ENCODE measurements at regions not wholly inside any gene's neighbourhood (a gene's known extent, or its start where the extent isn't known, plus 50 kb on each side); places are given as distances from the start of the nearest gene placed in this dataset.

- intact Hi-C loops (cut with DNase I, micrococcal nuclease) = no loop called here
- no peak overlapping the region for H3K27ac Mint-ChIP-seq
- no peaks in the 10 kb centered on the region for H3K9me3 Mint-ChIP-seq (ENCODE audit: low read depth)
- DNase-seq (no peak), ATAC-seq (no peak)
- CTCF ChIA-PET = no interaction called here
- no peak overlapping the region for H3K4me3 Mint-ChIP-seq
- no peaks in the 10 kb centered on the region for H3K36me3 Mint-ChIP-seq (ENCODE audit: low read depth)
- POLR2A ChIA-PET = no interaction called here
- H3K27me3 Mint-ChIP-seq = no peaks in the 10 kb centered on the region
- no peaks in the 10 kb centered on the region for H3K4me1 Mint-ChIP-seq
Observed at GRCh38 chr17:72287586-72287985, 166.8 kb downstream of the SOX9 start.

GRCh38 chr17:72294487-72294893 is 173.7 kb downstream of the SOX9 start:
- no peaks in the 10 kb centered on the region for H3K27me3 Mint-ChIP-seq
- DNase-seq = no peak
- H3K9me3 Mint-ChIP-seq (ENCODE audit: low read depth) = no peaks in the 10 kb centered on the region
- intact Hi-C loops (cut with DNase I, micrococcal nuclease) = no loop called here
- H3K4me3 Mint-ChIP-seq = no peak overlapping the region
- ChIA-PET CTCF (no interaction called here), POLR2A (no interaction called here)
- H3K36me3 Mint-ChIP-seq (ENCODE audit: low read depth) = no peaks in the 10 kb centered on the region
- no peak overlapping the region for H3K27ac Mint-ChIP-seq
- no peak for ATAC-seq
- no peaks in the 10 kb centered on the region for H3K4me1 Mint-ChIP-seq

GRCh38 chr17:72295916-72296315 is 175.1 kb downstream of the SOX9 start:
- intact Hi-C loops (cut with DNase I, micrococcal nuclease) = no loop called here
- no peaks in the 10 kb centered on the region for H3K27me3 Mint-ChIP-seq
- POLR2A ChIA-PET = no interaction called here
- no peak for DNase-seq
- H3K4me3 Mint-ChIP-seq = no peak overlapping the region
- H3K36me3 Mint-ChIP-seq (ENCODE audit: low read depth) = no peaks in the 10 kb centered on the region
- H3K9me3 Mint-ChIP-seq (ENCODE audit: low read depth) = no peaks in the 10 kb centered on the region
- no peak for ATAC-seq
- no peak overlapping the region for H3K27ac Mint-ChIP-seq
- H3K4me1 Mint-ChIP-seq = no peaks in the 10 kb centered on the region
- CTCF ChIA-PET = interaction anchor here (0.7 kb wide), 2 partner anchors 10 to 21 kb away, joined by 3 to 5 read pairs; no protein-coding TSS in a partner anchor

GRCh38 chr17:72296456-72296855 is 175.6 kb downstream of the SOX9 start:
- Mint-ChIP-seq H3K4me1 (no peaks in the 10 kb centered on the region), H3K9me3 (ENCODE audit: low read depth) (no peaks in the 10 kb centered on the region), H3K36me3 (ENCODE audit: low read depth) (no peaks in the 10 kb centered on the region), H3K4me3 (no peak overlapping the region), H3K27ac (no peak overlapping the region), H3K27me3 (no peaks in the 10 kb centered on the region)
- POLR2A ChIA-PET = no interaction called here
- CTCF ChIA-PET = interaction anchor here (0.7 kb wide), 1 partner anchor 278 kb away, joined by 3 read pairs; no protein-coding TSS in a partner anchor
- DNase-seq (no peak), ATAC-seq (no peak)
- intact Hi-C loops (cut with DNase I, micrococcal nuclease) = no loop called here

GRCh38 chr17:72297326-72298115 is 176.7 kb downstream of the SOX9 start:
- H3K4me1 Mint-ChIP-seq = no peaks in the 10 kb centered on the region
- no peaks in the 10 kb centered on the region for H3K27me3 Mint-ChIP-seq
- DNase-seq = no peak
- ChIA-PET POLR2A (no interaction called here), CTCF (no interaction called here)
- no peak overlapping the region for H3K27ac Mint-ChIP-seq
- intact Hi-C loops (cut with DNase I, micrococcal nuclease) = no loop called here
- ATAC-seq = no peak
- no peak overlapping the region for H3K4me3 Mint-ChIP-seq
- no peaks in the 10 kb centered on the region for H3K9me3 Mint-ChIP-seq (ENCODE audit: low read depth)
- H3K36me3 Mint-ChIP-seq (ENCODE audit: low read depth) = no peaks in the 10 kb centered on the region

- H3K36me3 Mint-ChIP-seq (ENCODE audit: low read depth) = no peaks in the 10 kb centered on the region
- no peaks in the 10 kb centered on the region for H3K4me1 Mint-ChIP-seq
- no peaks in the 10 kb centered on the region for H3K27me3 Mint-ChIP-seq
- intact Hi-C loops (cut with DNase I, micrococcal nuclease) = no loop called here
- ChIA-PET POLR2A (no interaction called here), CTCF (interaction anchor here (0.6 to 0.7 kb wide), 2 partner anchors 15 to 199 kb away, joined by 3 to 4 read pairs; no protein-coding TSS in a partner anchor)
- no peak overlapping the region for H3K4me3 Mint-ChIP-seq
- ATAC-seq (no peak), DNase-seq (no peak)
- no peaks in the 10 kb centered on the region for H3K9me3 Mint-ChIP-seq (ENCODE audit: low read depth)
- no peak overlapping the region for H3K27ac Mint-ChIP-seq
Observed at GRCh38 chr17:72299100-72299499, 178.3 kb downstream of the SOX9 start.

GRCh38 chr17:72299592-72299991 is 178.8 kb downstream of the SOX9 start:
- no peaks in the 10 kb centered on the region for H3K4me1 Mint-ChIP-seq
- H3K27ac Mint-ChIP-seq = no peak overlapping the region
- H3K9me3 Mint-ChIP-seq (ENCODE audit: low read depth) = no peaks in the 10 kb centered on the region
- intact Hi-C loops (cut with DNase I, micrococcal nuclease) = no loop called here
- no peak overlapping the region for H3K4me3 Mint-ChIP-seq
- CTCF ChIA-PET = interaction anchor here (0.7 kb wide), 1 partner anchor 199 kb away, joined by 3 read pairs; no protein-coding TSS in a partner anchor
- H3K27me3 Mint-ChIP-seq = no peaks in the 10 kb centered on the region
- no peak for DNase-seq
- POLR2A ChIA-PET = no interaction called here
- no peak for ATAC-seq
- no peaks in the 10 kb centered on the region for H3K36me3 Mint-ChIP-seq (ENCODE audit: low read depth)

GRCh38 chr17:72301887-72302286 is 181.1 kb downstream of the SOX9 start:
- CTCF ChIA-PET = no interaction called here

GRCh38 chr17:72302735-72303134 is 181.9 kb downstream of the SOX9 start:
- H3K36me3 Mint-ChIP-seq (ENCODE audit: low read depth) = no peaks in the 10 kb centered on the region
- ChIA-PET CTCF (no interaction called here), POLR2A (no interaction called here)
- no peaks in the 10 kb centered on the region for H3K4me1 Mint-ChIP-seq
- H3K27me3 Mint-ChIP-seq = peaks cover 3% of the 10 kb centered on the region
- DNase-seq (no peak), ATAC-seq (no peak)
- intact Hi-C loops (cut with DNase I, micrococcal nuclease) = no loop called here
- no peak overlapping the region for H3K4me3 Mint-ChIP-seq
- no peak overlapping the region for H3K27ac Mint-ChIP-seq
- no peaks in the 10 kb centered on the region for H3K9me3 Mint-ChIP-seq (ENCODE audit: low read depth)

More at GRCh38 chr17:72301887-72302286, 181.1 kb downstream of the SOX9 start:
- POLR2A ChIA-PET = no interaction called here
- Mint-ChIP-seq H3K9me3 (ENCODE audit: low read depth) (no peaks in the 10 kb centered on the region), H3K4me1 (no peaks in the 10 kb centered on the region), H3K4me3 (no peak overlapping the region), H3K27me3 (no peaks in the 10 kb centered on the region), H3K36me3 (ENCODE audit: low read depth) (no peaks in the 10 kb centered on the region), H3K27ac (no peak overlapping the region)
- no peak for ATAC-seq
- intact Hi-C loops (cut with DNase I, micrococcal nuclease) = no loop called here
- no peak for DNase-seq

GRCh38 chr17:72303787-72304733 is 183.2 kb downstream of the SOX9 start:
- intact Hi-C loops (cut with DNase I, micrococcal nuclease) = no loop called here
- Mint-ChIP-seq H3K27ac (no peak overlapping the region), H3K27me3 (peaks cover 3% of the 10 kb centered on the region), H3K4me1 (no peaks in the 10 kb centered on the region), H3K36me3 (ENCODE audit: low read depth) (no peaks in the 10 kb centered on the region), H3K9me3 (ENCODE audit: low read depth) (no peaks in the 10 kb centered on the region), H3K4me3 (no peak overlapping the region)
- ChIA-PET CTCF (no interaction called here), POLR2A (no interaction called here)
- ATAC-seq (no peak), DNase-seq (no peak)

GRCh38 chr17:72304859-72305258 is 184.0 kb downstream of the SOX9 start:
- Mint-ChIP-seq H3K36me3 (ENCODE audit: low read depth) (no peaks in the 10 kb centered on the region), H3K4me1 (no peaks in the 10 kb centered on the region), H3K27me3 (peaks cover 3% of the 10 kb centered on the region), H3K27ac (no peak overlapping the region), H3K4me3 (no peak overlapping the region), H3K9me3 (ENCODE audit: low read depth) (no peaks in the 10 kb centered on the region)
- ChIA-PET POLR2A (interaction anchor here (0.5 kb wide), 1 partner anchor 113 kb away, joined by 3 read pairs; no protein-coding TSS in a partner anchor), CTCF (no interaction called here)
- no peak for DNase-seq
- intact Hi-C loops (cut with DNase I, micrococcal nuclease) = no loop called here
- no peak for ATAC-seq

- H3K9me3 Mint-ChIP-seq (ENCODE audit: low read depth) = no peaks in the 10 kb centered on the region
- no peak for ATAC-seq
- intact Hi-C loops (cut with DNase I, micrococcal nuclease) = no loop called here
- ChIA-PET POLR2A (interaction anchor here (0.5 kb wide), 1 partner anchor 113 kb away, joined by 3 read pairs; no protein-coding TSS in a partner anchor), CTCF (interaction anchor here (0.9 kb wide), 1 partner anchor 10 kb away, joined by 5 read pairs; no protein-coding TSS in a partner anchor)
- H3K36me3 Mint-ChIP-seq (ENCODE audit: low read depth) = no peaks in the 10 kb centered on the region
- peaks cover 3% of the 10 kb centered on the region for H3K27me3 Mint-ChIP-seq
- H3K4me1 Mint-ChIP-seq = no peaks in the 10 kb centered on the region
- no peak overlapping the region for H3K27ac Mint-ChIP-seq
- no peak for DNase-seq
- no peak overlapping the region for H3K4me3 Mint-ChIP-seq
Observed at GRCh38 chr17:72305472-72305871, 184.7 kb downstream of the SOX9 start.

Measured in activated CD4-positive, alpha-beta T cell treated with anti-CD3 and anti-CD28 coated beads for 36 hours (primary cell).